Fibroblast of skin of left quadriceps (primary cell): ENCODE measurements at regions not wholly inside any gene's neighbourhood (a gene's known extent, or its start where the extent isn't known, plus 50 kb on each side); places are given as distances from the start of the nearest gene placed in this dataset.
"Not testable (repeated sequence)": the region's sequence is repeated elsewhere in the genome, so short reads cannot be mapped to it uniquely, and the experiment has no call there.

Experiments used
- DNase-seq, 2 experiments: peaks; one replicate each; pipeline ENCODE4 v3.0.0-alpha.2; 2013; ENCODE audit warnings: low read depth in 2 of 2

DNA sequence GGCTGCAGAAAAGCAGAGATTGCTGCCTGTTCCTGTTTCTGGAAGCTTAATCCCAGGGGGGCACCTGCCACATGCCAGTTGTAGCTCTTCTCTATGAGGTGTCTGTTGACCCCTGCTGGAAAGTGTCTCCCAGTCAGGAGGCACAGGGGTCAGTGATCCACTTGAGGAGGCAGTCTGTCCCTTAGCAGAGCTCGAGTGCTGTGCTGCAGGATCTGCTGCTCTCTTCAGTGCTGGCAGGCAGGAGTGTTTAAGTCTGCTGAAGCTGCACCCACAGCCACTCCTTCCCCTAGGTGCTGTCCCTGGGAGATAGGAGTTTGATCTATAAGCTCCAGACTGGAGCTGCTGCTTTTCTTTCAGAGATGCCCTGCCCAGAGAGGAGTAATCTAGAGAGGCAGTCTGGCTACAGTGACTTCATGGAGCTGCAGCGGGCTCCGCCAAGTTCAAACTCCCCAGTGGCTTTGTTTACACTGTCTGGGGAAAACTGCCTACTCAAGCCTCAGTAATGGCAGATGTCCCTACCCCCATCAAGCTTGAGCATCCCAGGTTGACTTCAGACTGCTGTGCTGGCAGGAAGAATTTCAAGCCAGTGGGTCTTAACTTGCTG, 57.6 kb upstream of the CROT start:
- no peak for DNase-seq

DNA sequence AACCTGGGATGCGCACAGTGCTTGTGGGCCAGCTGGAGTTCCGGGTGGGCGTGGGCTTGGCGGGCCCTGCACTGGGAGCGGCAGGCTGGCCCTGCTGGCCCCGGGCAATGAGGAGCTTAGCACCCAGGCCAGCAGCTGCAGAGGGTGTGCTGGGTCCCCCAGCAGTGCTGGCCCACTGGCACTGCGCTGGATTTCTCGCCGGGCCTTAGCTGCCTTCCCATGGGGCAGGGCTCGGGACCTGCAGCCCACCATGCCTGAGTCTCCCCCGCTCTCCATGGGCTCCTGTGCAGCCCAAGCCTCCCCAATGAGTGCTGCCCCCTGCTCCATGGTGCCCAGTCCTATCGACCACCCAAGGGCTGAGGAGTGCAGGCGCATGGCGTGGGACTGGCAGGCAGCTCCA, 56.7 kb upstream of the CROT start:
- not testable (repeated sequence) for DNase-seq

DNA sequence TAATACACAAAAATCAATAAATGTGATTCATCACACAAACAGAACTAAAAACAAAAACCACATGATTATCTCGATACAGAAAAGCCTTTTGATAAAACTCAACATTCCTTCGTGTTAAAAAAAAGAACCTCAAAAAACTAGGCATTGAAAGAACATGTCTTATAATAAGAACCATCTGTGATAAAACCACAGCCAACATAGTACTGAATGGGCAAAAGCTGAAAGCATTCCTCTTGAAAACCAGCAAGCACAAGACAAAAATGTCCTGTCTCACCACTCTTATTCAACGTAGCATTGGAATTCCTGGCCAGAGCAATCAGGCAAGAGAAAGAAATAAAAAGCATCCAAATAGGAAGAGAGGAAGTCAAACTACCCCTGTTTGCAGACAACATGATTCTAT, 49.9 kb upstream of the CROT start:
- DNase-seq = peak; percentile 26 to 30
